HCT116 (cell line): ENCODE measurements at regions not wholly inside any gene's neighbourhood (a gene's known extent, or its start where the extent isn't known, plus 50 kb on each side); places are given as distances from the start of the nearest gene placed in this dataset.

Experiments
- ATAC-seq: fragments of 200-7000 bp; cut with Tn5 transposase; 2 replicates; pipeline ENCODE4 v1.9.1; 2020; ENCODE audit warnings: mild to moderate bottlenecking, moderate library complexity
- BruUV-seq: library from RNA; stranded (reverse); fragments of 400-500 nt; replicated peaks from 2 replicates; lab custom pipeline; 2021; lab: Mats Ljungman, UMichigan
- CTCF ChIA-PET: fragments of 300-600 bp; sonication (Branson Sonifier 250); formaldehyde crosslinking; loops from one replicate; lab custom pipeline; 2021; ENCODE audit warnings: antibody characterized with exemption; lab: Charles Lee
- POLR2A ChIA-PET: fragments of 300-600, 350-600 bp; sonication (Branson Sonifier 250); formaldehyde crosslinking; loops from one replicate; lab custom pipeline; 2021; ENCODE audit warnings: antibody characterized with exemption; lab: Charles Lee
- RAD21 ChIA-PET, 2 experiments: fragments of 300-600 bp; sonication (Branson Sonifier 250); formaldehyde crosslinking; loops; one replicate each; lab custom pipeline; 2023; ENCODE audit warnings: low total read pairs in 2 of 2; ENCODE audit not compliant: uncharacterized antibody in 2 of 2, unreplicated experiment in 2 of 2, low non-redundant PET in 1 of 2; lab: Charles Lee
- DNase-seq: peaks from one replicate; pipeline ENCODE4 v3.0.0-alpha.2; 2010; ENCODE audit warnings: low read depth, low spot score
- H2AFZ ChIP-seq: fragments of 200-600 bp; shearing (Covaris generic), sonication (generic); 2 replicates; pipeline ENCODE4 v1.6.1; 2017; ENCODE audit warnings: low read depth, mixed run types, mixed read lengths, antibody characterized with exemption, low read length; ENCODE audit not compliant: poor library complexity, severe bottlenecking
- H3K27ac ChIP-seq: 2 replicates; pipeline ENCODE4 v1.5.1; 2012; ENCODE audit warnings: low read depth, low read length
- H3K27me3 ChIP-seq: fragments of 200-600 bp; sonication (generic); 2 replicates; pipeline ENCODE4 v1.6.1; 2016; ENCODE audit warnings: mixed run types, low read length, mixed read lengths; ENCODE audit not compliant: insufficient read depth
- H3K36me3 ChIP-seq, 2 experiments: fragments of 200-500 bp in 1 of 2; fragments of 200-600 bp in 1 of 2; sonication (Bioruptor generic) in 1 of 2; sonication (generic) in 1 of 2; 2 replicates each; pipeline versions ENCODE4 v1.5.1 to v1.6.1; 2014 to 2016; ENCODE audit warnings: low read length in 2 of 2, inconsistent platforms in 1 of 2, mixed read lengths in 1 of 2, mixed run types in 1 of 2; ENCODE audit not compliant: insufficient read depth in 2 of 2, control insufficient read depth in 1 of 2
- H3K4me1 ChIP-seq, 2 experiments: fragments of 200-600 bp in 1 of 2; sonication (generic) in 1 of 2; 2 replicates each; pipeline versions ENCODE4 v1.5.1 to v1.6.1; 2012 to 2017; ENCODE audit warnings: low read length in 2 of 2, inconsistent platforms in 1 of 2, mild to moderate bottlenecking in 1 of 2, mixed read lengths in 1 of 2, mixed run types in 1 of 2, moderate library complexity in 1 of 2; ENCODE audit not compliant: insufficient read depth in 2 of 2, control insufficient read depth in 1 of 2
- H3K4me2 ChIP-seq: fragments of 200-600 bp; sonication (generic); 2 replicates; pipeline ENCODE4 v1.6.1; 2017; ENCODE audit warnings: mixed run types, low read length, mixed read lengths
- H3K4me3 ChIP-seq, 2 experiments: fragments of 200-600 bp in 1 of 2; sonication (generic) in 1 of 2; replicated peaks in 1 of 2; 2 replicates each; pipeline ENCODE4 v1.5.1; 2011 to 2016; ENCODE audit warnings: low read length in 2 of 2, control low read depth in 1 of 2, low read depth in 1 of 2, mild to moderate bottlenecking in 1 of 2, mixed read lengths in 1 of 2, mixed run types in 1 of 2
- H3K79me2 ChIP-seq: fragments of 200-600 bp; sonication (generic); 2 replicates; pipeline ENCODE4 v1.6.1; 2017; ENCODE audit warnings: mild to moderate bottlenecking, mixed run types, low read length, moderate library complexity, mixed read lengths; ENCODE audit not compliant: insufficient read depth
- H3K9ac ChIP-seq: fragments of 200-600 bp; sonication (generic); 2 replicates; pipeline ENCODE4 v1.6.1; 2016; ENCODE audit warnings: low read length, mixed read lengths
- H3K9me2 ChIP-seq: fragments of 200-600 bp; sonication (generic), shearing (Covaris generic); 2 replicates; pipeline ENCODE4 v1.6.1; 2017; ENCODE audit warnings: mixed run types, mild to moderate bottlenecking, moderate library complexity; ENCODE audit not compliant: insufficient read depth
- H3K9me3 ChIP-seq, 2 experiments: fragments of 200-500 bp in 1 of 2; fragments of 200-600 bp in 1 of 2; sonication (Bioruptor generic) in 1 of 2; sonication (generic) in 1 of 2; 2 replicates each; pipeline ENCODE4 v1.6.1; 2014 to 2017; ENCODE audit warnings: low read length in 2 of 2, mixed read lengths in 2 of 2, inconsistent platforms in 1 of 2, low read depth in 1 of 2, mild to moderate bottlenecking in 1 of 2, mixed run types in 1 of 2, moderate library complexity in 1 of 2; ENCODE audit not compliant: control insufficient read depth in 1 of 2, insufficient read depth in 1 of 2
- H4K20me1 ChIP-seq: fragments of 200-600 bp; sonication (generic), shearing (Covaris generic); 2 replicates; pipeline ENCODE4 v1.6.1; 2017; ENCODE audit warnings: mixed run types, mild to moderate bottlenecking, moderate library complexity; ENCODE audit not compliant: insufficient read depth
- ATF3 ChIP-seq: IDR thresholded peaks from 2 replicates; pipeline ENCODE4 v1.6.1; 2012
- CBX3 ChIP-seq: IDR thresholded peaks from 2 replicates; pipeline ENCODE4 v1.6.1; 2012; ENCODE audit warnings: low read depth
- CEBPB ChIP-seq: IDR thresholded peaks from 2 replicates; pipeline ENCODE4 v1.6.1; 2012; ENCODE audit warnings: low read depth
- CTCF ChIP-seq, 3 experiments: fragments of 200-600 bp in 1 of 3; sonication (generic) in 1 of 3; IDR thresholded peaks in 2 of 3; conservative IDR thresholded peaks in 1 of 3; 2 replicates each; pipeline ENCODE4 v1.5.1; 2012 to 2017; ENCODE audit warnings: low read depth in 2 of 3, low read length in 2 of 3, antibody characterized with exemption in 1 of 3, borderline replicate concordance in 1 of 3, control low read depth in 1 of 3, mild to moderate bottlenecking in 1 of 3, mixed read lengths in 1 of 3, mixed run types in 1 of 3, moderate library complexity in 1 of 3; ENCODE audit not compliant: insufficient read depth in 1 of 3
- ELF1 ChIP-seq: IDR thresholded peaks from 2 replicates; pipeline ENCODE4 v1.6.1; 2012; ENCODE audit warnings: low read depth, borderline replicate concordance
- FOSL1 ChIP-seq: IDR thresholded peaks from 2 replicates; pipeline ENCODE4 v1.6.1; 2012; ENCODE audit warnings: low read depth
- MAX ChIP-seq: IDR thresholded peaks from 2 replicates; pipeline ENCODE4 v1.6.1; 2012
- POLR2AphosphoS5 ChIP-seq: IDR thresholded peaks from 2 replicates; pipeline ENCODE4 v1.6.1; 2011; ENCODE audit warnings: mild to moderate bottlenecking, low read depth, low read length, moderate library complexity
- RAD21 ChIP-seq: IDR thresholded peaks from 2 replicates; pipeline ENCODE4 v1.6.1; 2012; ENCODE audit warnings: low read depth, mild to moderate bottlenecking
- REST ChIP-seq: IDR thresholded peaks from 2 replicates; pipeline ENCODE4 v1.6.1; 2012; ENCODE audit warnings: low read depth
- SP1 ChIP-seq: IDR thresholded peaks from 2 replicates; pipeline ENCODE4 v1.6.1; 2012; ENCODE audit warnings: low read depth
- YY1 ChIP-seq: IDR thresholded peaks from 2 replicates; pipeline ENCODE4 v1.6.1; 2011; ENCODE audit warnings: low read length, low read depth, moderate library complexity, mild to moderate bottlenecking; ENCODE audit not compliant: insufficient replicate concordance; ENCODE audit errors: extremely low read depth
- ZBTB33 ChIP-seq: IDR thresholded peaks from 2 replicates; pipeline ENCODE4 v1.6.1; 2011; ENCODE audit warnings: mild to moderate bottlenecking, low read length, moderate library complexity; ENCODE audit not compliant: insufficient replicate concordance; ENCODE audit errors: extremely low read depth
- ZFX ChIP-seq: fragments of 450-650 bp; IDR thresholded peaks from 2 replicates; pipeline ENCODE4 v1.6.1; 2017
- ZNF274 ChIP-seq: fragments of 200-500 bp; sonication (Bioruptor generic); IDR thresholded peaks from 2 replicates; pipeline ENCODE4 v1.6.1; 2014; ENCODE audit warnings: mild to moderate bottlenecking, low read depth, low read length, inconsistent platforms
- intact Hi-C: fragments of 100-400 bp; cut with micrococcal nuclease; formaldehyde crosslinking; loops from 2 replicates; pipeline ENCODE4 v1.10.0; 2022

- H3K4me3 ChIP-seq, result no peak overlapping the region
- 0 out of 2 replicates have a peak, but pooled peaks cover 3% of the 10 kb centered on the region for H3K27me3 ChIP-seq
- H3K9me2 ChIP-seq, result no peaks in the 10 kb centered on the region
- intact Hi-C loops, result no loop called here
- no peaks in the 10 kb centered on the region for H3K36me3 ChIP-seq
- H3K4me1 ChIP-seq, result peaks cover 7 to 11% of the 10 kb centered on the region in 2 experiments; a peak in 3 of 4 replicates
- ChIA-PET CTCF (no interaction called here), RAD21 (no interaction called here), POLR2A (no interaction called here)
- no TSS peak for BruUV-seq
- H3K9me3 ChIP-seq, result peaks cover 8 to 9% of the 10 kb centered on the region in 2 experiments; a peak in 2 of 4 replicates
- DNase-seq, result no peak
- H4K20me1 ChIP-seq, result no peaks in the 10 kb centered on the region
- no peak overlapping the region for H3K4me2 ChIP-seq
- no peaks in the 10 kb centered on the region for H3K79me2 ChIP-seq
- H3K27ac ChIP-seq, result no peak overlapping the region
- H3K9ac ChIP-seq, result no peak overlapping the region
- TF ChIP-seq CEBPB, result no peak
- no peak for TF ChIP-seq POLR2AphosphoS5
- TF ChIP-seq FOSL1, result no peak
- no peak for TF ChIP-seq ZNF274
- no peak for TF ChIP-seq CBX3
- TF ChIP-seq SP1, result no peak
- no peak for TF ChIP-seq RAD21
- no peak for TF ChIP-seq ZBTB33
- TF ChIP-seq ZFX, result no peak
- no peak for TF ChIP-seq ELF1
- no peak for TF ChIP-seq MAX
- no peak for TF ChIP-seq CTCF (IDR thresholded peaks at IDR 0.05 in 2 of 3, conservative IDR thresholded peaks at IDR 0.05 in 1 of 3; ENCODE audit: borderline replicate concordance in 1 of 3, insufficient read depth in 1 of 3, low read depth in 2 of 3, low read length in 2 of 3)
- no peak for TF ChIP-seq YY1
- no peak for TF ChIP-seq ATF3
- TF ChIP-seq REST, result no peak
- TF ChIP-seq, all 23 proteins: peak for 0
- H2AFZ ChIP-seq, result no peak overlapping the region
- ATAC-seq, result no peak
These were observed 311.9 kb upstream of the SFSWAP start for GRCh38 chr12:131399000-131399399.
